RKO (cell line): ENCODE measurements at regions not wholly inside any gene's neighbourhood (a gene's known extent, or its start where the extent isn't known, plus 50 kb on each side); places are given as distances from the start of the nearest gene placed in this dataset.

ENCODE experiments used
- DNase-seq: peaks from one replicate; pipeline ENCODE4 v3.0.0-alpha.2; 2016; ENCODE audit warnings: low spot score

GRCh38 chr3:111244760-111245159, 173.1 kb downstream of the NECTIN3 start:
- no peak for DNase-seq

- peak; percentile 4 for DNase-seq
Measured at GRCh38 chr3:111246967-111247760, 175.5 kb downstream of the NECTIN3 start.

- no peak for DNase-seq
Measured at GRCh38 chr3:111248406-111248805, 176.8 kb downstream of the NECTIN3 start.

GRCh38 chr3:111249421-111249820, 177.8 kb downstream of the NECTIN3 start:
- no peak for DNase-seq

GRCh38 chr3:111252779-111253178, 181.2 kb downstream of the NECTIN3 start:
- peak; percentile 24 for DNase-seq

- no peak for DNase-seq
Measured at GRCh38 chr3:111253733-111254132, 182.1 kb downstream of the NECTIN3 start.

GRCh38 chr3:111260878-111261277, 189.3 kb downstream of the NECTIN3 start:
- DNase-seq = no peak

- DNase-seq = no peak
Measured at GRCh38 chr3:111269777-111270176, 198.2 kb downstream of the NECTIN3 start.

- no peak for DNase-seq
Measured at GRCh38 chr3:111277226-111277625, 205.6 kb downstream of the NECTIN3 start.

- no peak for DNase-seq
Measured at GRCh38 chr3:111278959-111279358, 207.3 kb downstream of the NECTIN3 start.

- no peak for DNase-seq
Measured at GRCh38 chr3:111282024-111282423, 210.4 kb downstream of the NECTIN3 start.

- DNase-seq = no peak
Measured at GRCh38 chr3:111283165-111283564, 211.5 kb downstream of the NECTIN3 start.

GRCh38 chr3:111284503-111285183, 213.0 kb downstream of the NECTIN3 start:
- no peak for DNase-seq

GRCh38 chr3:111285184-111285538, 213.5 kb downstream of the NECTIN3 start:
- no peak for DNase-seq

GRCh38 chr3:111285694-111286093, 214.1 kb downstream of the NECTIN3 start:
- DNase-seq = no peak

- no peak for DNase-seq
Measured at GRCh38 chr3:111286746-111287145, 215.1 kb downstream of the NECTIN3 start.

GRCh38 chr3:111292117-111292516, 220.5 kb downstream of the NECTIN3 start:
- no peak for DNase-seq

GRCh38 chr3:111299192-111299615, 227.6 kb downstream of the NECTIN3 start:
- DNase-seq = no peak

- no peak for DNase-seq
Measured at GRCh38 chr3:111301238-111301798, 229.7 kb downstream of the NECTIN3 start.

- DNase-seq = no peak
Measured at GRCh38 chr3:111302063-111302462, 230.4 kb downstream of the NECTIN3 start.

GRCh38 chr3:111303760-111304159, 232.1 kb downstream of the NECTIN3 start:
- no peak for DNase-seq

- no peak for DNase-seq
Measured at GRCh38 chr3:111307676-111308075, 234.3 kb upstream of the CD96 start.

GRCh38 chr3:111311126-111311525, 230.9 kb upstream of the CD96 start:
- DNase-seq = no peak
